DMS53 (cell line): ENCODE measurements at regions not wholly inside any gene's neighbourhood (a gene's known extent, or its start where the extent isn't known, plus 50 kb on each side); places are given as distances from the start of the nearest gene placed in this dataset.

Source experiments
- DNase-seq: peaks from one replicate; lab custom pipeline; 2025; lab: John Stamatoyannopoulos, UW

GRCh38 chr2:6776125-6776524, 89.6 kb downstream of the CMPK2 start:
- no peak for DNase-seq

- no peak for DNase-seq
Measured at GRCh38 chr2:6777626-6778025, 88.1 kb downstream of the CMPK2 start.

- peak; percentile 87 for DNase-seq
Measured at GRCh38 chr2:6780765-6781274, 84.9 kb downstream of the CMPK2 start.

GRCh38 chr2:6782517-6783237, 83.0 kb downstream of the CMPK2 start:
- no peak for DNase-seq

- no peak for DNase-seq
Measured at GRCh38 chr2:6783238-6783614, 82.5 kb downstream of the CMPK2 start.

GRCh38 chr2:6784291-6784690, 81.4 kb downstream of the CMPK2 start:
- DNase-seq, result no peak

- no peak for DNase-seq
Measured at GRCh38 chr2:6785493-6785892, 80.2 kb downstream of the CMPK2 start.

GRCh38 chr2:6787376-6787775, 78.3 kb downstream of the CMPK2 start:
- DNase-seq, result no peak

GRCh38 chr2:6788614-6789013, 77.1 kb downstream of the CMPK2 start:
- no peak for DNase-seq

- no peak for DNase-seq
Measured at GRCh38 chr2:6789559-6790138, 76.1 kb downstream of the CMPK2 start.

GRCh38 chr2:6791682-6792081, 74.0 kb downstream of the CMPK2 start:
- DNase-seq, result peak; percentile 13

- DNase-seq, result no peak
Measured at GRCh38 chr2:6792883-6793282, 72.8 kb downstream of the CMPK2 start.

- peak; percentile 7 for DNase-seq
Measured at GRCh38 chr2:6793371-6793770, 72.3 kb downstream of the CMPK2 start.

- no peak for DNase-seq
Measured at GRCh38 chr2:6793913-6794312, 71.8 kb downstream of the CMPK2 start.

GRCh38 chr2:6794448-6794847, 71.3 kb downstream of the CMPK2 start:
- DNase-seq, result no peak
